IMR-90 (cell line): ENCODE measurements at regions not wholly inside any gene's neighbourhood (a gene's known extent, or its start where the extent isn't known, plus 50 kb on each side); places are given as distances from the start of the nearest gene placed in this dataset.

Source experiments
- ATAC-seq: fragments of 200-7000 bp; cut with Tn5 transposase; 2 replicates; pipeline ENCODE4 v1.9.1; 2020; ENCODE audit warnings: low read depth, mild to moderate bottlenecking, moderate library complexity
- BruUV-seq: library from RNA; stranded (reverse); fragments of 400-500 nt; replicated peaks from 2 replicates; lab custom pipeline; 2021; lab: Mats Ljungman, UMichigan
- CTCF ChIA-PET: fragments of 300-600 bp; formaldehyde crosslinking; extraction: SDS; loops from one replicate; lab custom pipeline; 2021; ENCODE audit warnings: antibody characterized with exemption; lab: Yijun Ruan, JAX
- POLR2A ChIA-PET: fragments of 300-600 bp; sonication (Branson Sonifier 250); formaldehyde crosslinking; loops from one replicate; lab custom pipeline; 2022; ENCODE audit warnings: antibody characterized with exemption; ENCODE audit not compliant: unreplicated experiment; lab: Charles Lee
- DNase-seq: peaks from one replicate; pipeline ENCODE4 v3.0.0; 2013
- H2AFZ ChIP-seq: replicated peaks from 2 replicates; pipeline ENCODE3; 2013; ENCODE audit warnings: low read length, mild to moderate bottlenecking; ENCODE audit not compliant: poor library complexity
- H2AK5ac ChIP-seq: 2 replicates; pipeline ENCODE4 v1.6.1; 2013; ENCODE audit warnings: low read depth, low read length, inconsistent platforms
- H2AK9ac ChIP-seq: replicated peaks from 2 replicates; pipeline ENCODE3; 2013; ENCODE audit warnings: mild to moderate bottlenecking, low read depth, low read length, moderate library complexity; ENCODE audit not compliant: poor library complexity
- H2BK120ac ChIP-seq: 2 replicates; pipeline ENCODE4 v1.6.1; 2013; ENCODE audit warnings: low read depth, low read length, inconsistent platforms
- H2BK15ac ChIP-seq: 3 replicates; pipeline ENCODE4 v1.6.1; 2013; ENCODE audit warnings: low read depth, low read length, inconsistent platforms
- H2BK20ac ChIP-seq: 2 replicates; pipeline ENCODE4 v1.6.1; 2013; ENCODE audit warnings: low read depth, mild to moderate bottlenecking, inconsistent platforms, low read length, moderate library complexity
- H2BK5ac ChIP-seq: 2 replicates; pipeline ENCODE4 v1.6.1; 2013; ENCODE audit warnings: mild to moderate bottlenecking, low read depth, low read length, inconsistent platforms; ENCODE audit not compliant: poor library complexity, severe bottlenecking
- H3K14ac ChIP-seq: replicated peaks from 2 replicates; pipeline ENCODE4 v1.6.1; 2013; ENCODE audit warnings: low read depth, low read length, inconsistent platforms
- H3K18ac ChIP-seq: 2 replicates; pipeline ENCODE4 v1.6.1; 2013; ENCODE audit warnings: low read depth, low read length, control low read depth
- H3K23ac ChIP-seq: 2 replicates; pipeline ENCODE4 v1.6.1; 2013; ENCODE audit warnings: low read depth, low read length, inconsistent platforms
- H3K27ac ChIP-seq: 2 replicates; pipeline ENCODE4 v1.5.1; 2013; ENCODE audit warnings: mild to moderate bottlenecking, control low read depth, low read length; ENCODE audit not compliant: insufficient read depth
- H3K27me3 ChIP-seq: 2 replicates; pipeline ENCODE4 v1.6.1; 2013; ENCODE audit warnings: low read length; ENCODE audit not compliant: control insufficient read depth, insufficient read depth
- H3K36me3 ChIP-seq: 2 replicates; pipeline ENCODE4 v1.6.1; 2013; ENCODE audit warnings: low read length, mixed read lengths; ENCODE audit not compliant: control insufficient read depth, insufficient read depth
- H3K4ac ChIP-seq: 2 replicates; pipeline ENCODE4 v1.6.1; 2013; ENCODE audit warnings: low read depth, low read length, inconsistent platforms
- H3K4me1 ChIP-seq: 2 replicates; pipeline ENCODE4 v1.6.1; 2013; ENCODE audit warnings: low read length, mixed read lengths; ENCODE audit not compliant: control insufficient read depth, insufficient read depth
- H3K4me2 ChIP-seq: 2 replicates; pipeline ENCODE4 v1.6.1; 2013; ENCODE audit warnings: low read depth, mild to moderate bottlenecking, control low read depth, low read length, moderate library complexity
- H3K4me3 ChIP-seq: 2 replicates; pipeline ENCODE4 v1.5.1; 2013; ENCODE audit warnings: low read depth, mild to moderate bottlenecking, control low read depth, low read length, moderate library complexity; ENCODE audit not compliant: insufficient read depth
- H3K56ac ChIP-seq: 2 replicates; pipeline ENCODE4 v1.6.1; 2013; ENCODE audit warnings: low read length, inconsistent platforms; ENCODE audit not compliant: insufficient read depth; ENCODE audit errors: extremely low read depth
- H3K79me1 ChIP-seq, 2 experiments: 2 replicates each; pipeline ENCODE4 v1.6.1; 2013; ENCODE audit warnings: low read length in 2 of 2, inconsistent platforms in 1 of 2, low read depth in 1 of 2
- H3K9ac ChIP-seq: 2 replicates; pipeline ENCODE4 v1.6.1; 2013; ENCODE audit warnings: low read depth, low read length, control low read depth
- H3K9me1 ChIP-seq: 2 replicates; pipeline ENCODE4 v1.6.1; 2013; ENCODE audit warnings: low read length, inconsistent platforms; ENCODE audit not compliant: insufficient read depth
- H3K9me3 ChIP-seq: 2 replicates; pipeline ENCODE4 v1.6.1; 2013; ENCODE audit warnings: low read length; ENCODE audit not compliant: control insufficient read depth, insufficient read depth
- H4K20me1 ChIP-seq: 2 replicates; pipeline ENCODE4 v1.6.1; 2013; ENCODE audit warnings: low read length, inconsistent platforms; ENCODE audit not compliant: insufficient read depth
- H4K5ac ChIP-seq: 2 replicates; pipeline ENCODE4 v1.6.1; 2013; ENCODE audit warnings: mild to moderate bottlenecking, low read depth, low read length, control low read depth
- H4K8ac ChIP-seq, 2 experiments: 2 replicates each; pipeline ENCODE4 v1.6.1; 2013; ENCODE audit warnings: low read depth in 2 of 2, low read length in 2 of 2, control low read depth in 1 of 2, inconsistent platforms in 1 of 2
- H4K91ac ChIP-seq: 2 replicates; pipeline ENCODE4 v1.6.1; 2013; ENCODE audit warnings: low read depth, low read length, inconsistent platforms; ENCODE audit not compliant: insufficient read depth
- BHLHE40 ChIP-seq: fragments of 150-350 bp; IDR thresholded peaks from 2 replicates; pipeline ENCODE4 v1.6.1; 2016; ENCODE audit warnings: mild to moderate bottlenecking, low read depth, low read length
- CEBPB ChIP-seq: IDR thresholded peaks from 2 replicates; pipeline ENCODE4 v1.6.1; 2012; ENCODE audit warnings: low read depth, low read length, improper control_type of control experiment
- RFX5 ChIP-seq: IDR thresholded peaks from 2 replicates; pipeline ENCODE4 v1.8.0; 2012; ENCODE audit warnings: low read depth, mild to moderate bottlenecking, low read length, moderate library complexity
- WGBS, 2 experiments: methylation state at CpG; one replicate each; pipeline versions ENCODE4 v1.1.5 to v1.1.7; 2013; ENCODE audit warnings: missing lambda C conversion rate in 2 of 2; ENCODE audit not compliant: insufficient read length in 1 of 2; ENCODE audit errors: extremely low coverage in 2 of 2; 5-methylcytosine and 5-hydroxymethylcytosine counted together
- dilution Hi-C: fragments of 300-500 bp; cut with HindIII; formaldehyde crosslinking; loops from one replicate; pipeline ENCODE4 v1.14.3; 2018; ENCODE audit warnings: low sequenced_read_pairs; ENCODE audit not compliant: unreplicated experiment
- in situ Hi-C: fragments of 300-500 bp; cut with MboI; formaldehyde crosslinking; loops from 3 replicates; pipeline ENCODE4 v1.14.3; 2019; ENCODE audit warnings: low sequenced_read_pairs, inconsistent platforms, mixed read lengths
- intact Hi-C: fragments of 100-400 bp; cut with micrococcal nuclease; formaldehyde crosslinking; loops from 2 replicates; pipeline ENCODE4 v1.10.0; 2022
- TF ChIP-seq, protein P1 (sequence below): fragments of 150-350 bp; IDR thresholded peaks from 2 replicates; pipeline ENCODE4 v1.6.1; 2017; ENCODE audit warnings: mild to moderate bottlenecking, antibody characterized with exemption, low read length, low read depth
- TF ChIP-seq, protein P2 (sequence below): fragments of 150-350 bp; IDR thresholded peaks from 2 replicates; pipeline ENCODE4 v1.6.1; 2016; ENCODE audit warnings: low read depth, mild to moderate bottlenecking, low read length, moderate library complexity, borderline replicate concordance
- TF ChIP-seq, protein P3 (sequence below): conservative IDR thresholded peaks from 2 replicates; pipeline ENCODE4 v1.5.1; 2012; ENCODE audit warnings: mild to moderate bottlenecking, low read depth, low read length, improper control_type of control experiment

DNA sequence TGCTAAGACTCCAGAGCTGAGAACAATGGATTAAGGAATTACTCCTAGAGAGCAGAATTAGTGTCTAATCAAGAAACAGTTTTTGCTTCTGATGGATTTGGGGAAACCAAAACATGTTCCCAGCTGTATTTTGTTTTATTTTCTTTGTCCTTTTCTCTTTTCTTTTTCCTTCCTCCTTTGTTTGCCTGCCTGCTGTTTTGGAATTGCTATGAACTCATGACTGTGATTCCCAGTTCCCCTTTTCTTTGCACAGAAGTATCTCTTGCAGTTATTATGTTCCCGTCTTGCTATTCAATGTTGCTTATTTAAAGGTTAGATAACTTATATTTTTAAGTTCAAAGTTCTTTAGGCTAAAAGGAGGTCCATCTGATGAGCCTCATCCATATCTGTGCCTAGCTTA lies 77.0 kb upstream of the GBE1 start:
- no peaks in the 10 kb centered on the region for H3K36me3 ChIP-seq
- no peak for ATAC-seq

More for the DNA sequence above, 77.0 kb upstream of the GBE1 start:
- H3K14ac ChIP-seq, result no peak overlapping the region
- H3K4me3 ChIP-seq, result no peak overlapping the region
- no peak overlapping the region for H3K56ac ChIP-seq
- no peak overlapping the region for H3K18ac ChIP-seq
- H3K4me2 ChIP-seq, result no peak overlapping the region
- no peak overlapping the region for H2BK120ac ChIP-seq
- dilution Hi-C loops (no loop called here), in situ Hi-C loops (no loop called here), intact Hi-C loops (no loop called here)
- no peaks in the 10 kb centered on the region for H4K20me1 ChIP-seq
- H3K4me1 ChIP-seq, result no peaks in the 10 kb centered on the region
- no peak overlapping the region for H2BK20ac ChIP-seq
- H3K23ac ChIP-seq, result no peak overlapping the region
- H4K91ac ChIP-seq, result no peak overlapping the region
- H3K9me3 ChIP-seq, result no peaks in the 10 kb centered on the region
- no peaks in the 10 kb centered on the region for H3K9me1 ChIP-seq
- ChIA-PET POLR2A (no interaction called here), CTCF (no interaction called here)
- H4K8ac ChIP-seq, result no peak overlapping the region
- no peak overlapping the region for H3K27ac ChIP-seq
- DNase-seq, result no peak
- no CpG with 5 or more reads among the region's 1 CpG for WGBS, 2 experiments
- no peak overlapping the region for H4K5ac ChIP-seq
- no peak overlapping the region for H3K4ac ChIP-seq
- TF ChIP-seq RFX5, result no peak
- TF ChIP-seq, protein P1, sequence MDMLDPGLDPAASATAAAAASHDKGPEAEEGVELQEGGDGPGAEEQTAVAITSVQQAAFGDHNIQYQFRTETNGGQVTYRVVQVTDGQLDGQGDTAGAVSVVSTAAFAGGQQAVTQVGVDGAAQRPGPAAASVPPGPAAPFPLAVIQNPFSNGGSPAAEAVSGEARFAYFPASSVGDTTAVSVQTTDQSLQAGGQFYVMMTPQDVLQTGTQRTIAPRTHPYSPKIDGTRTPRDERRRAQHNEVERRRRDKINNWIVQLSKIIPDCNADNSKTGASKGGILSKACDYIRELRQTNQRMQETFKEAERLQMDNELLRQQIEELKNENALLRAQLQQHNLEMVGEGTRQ, result no peak
- TF ChIP-seq, protein P2, sequence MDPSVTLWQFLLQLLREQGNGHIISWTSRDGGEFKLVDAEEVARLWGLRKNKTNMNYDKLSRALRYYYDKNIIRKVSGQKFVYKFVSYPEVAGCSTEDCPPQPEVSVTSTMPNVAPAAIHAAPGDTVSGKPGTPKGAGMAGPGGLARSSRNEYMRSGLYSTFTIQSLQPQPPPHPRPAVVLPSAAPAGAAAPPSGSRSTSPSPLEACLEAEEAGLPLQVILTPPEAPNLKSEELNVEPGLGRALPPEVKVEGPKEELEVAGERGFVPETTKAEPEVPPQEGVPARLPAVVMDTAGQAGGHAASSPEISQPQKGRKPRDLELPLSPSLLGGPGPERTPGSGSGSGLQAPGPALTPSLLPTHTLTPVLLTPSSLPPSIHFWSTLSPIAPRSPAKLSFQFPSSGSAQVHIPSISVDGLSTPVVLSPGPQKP, result no peak
- TF ChIP-seq BHLHE40, result no peak
- TF ChIP-seq, protein P3, sequence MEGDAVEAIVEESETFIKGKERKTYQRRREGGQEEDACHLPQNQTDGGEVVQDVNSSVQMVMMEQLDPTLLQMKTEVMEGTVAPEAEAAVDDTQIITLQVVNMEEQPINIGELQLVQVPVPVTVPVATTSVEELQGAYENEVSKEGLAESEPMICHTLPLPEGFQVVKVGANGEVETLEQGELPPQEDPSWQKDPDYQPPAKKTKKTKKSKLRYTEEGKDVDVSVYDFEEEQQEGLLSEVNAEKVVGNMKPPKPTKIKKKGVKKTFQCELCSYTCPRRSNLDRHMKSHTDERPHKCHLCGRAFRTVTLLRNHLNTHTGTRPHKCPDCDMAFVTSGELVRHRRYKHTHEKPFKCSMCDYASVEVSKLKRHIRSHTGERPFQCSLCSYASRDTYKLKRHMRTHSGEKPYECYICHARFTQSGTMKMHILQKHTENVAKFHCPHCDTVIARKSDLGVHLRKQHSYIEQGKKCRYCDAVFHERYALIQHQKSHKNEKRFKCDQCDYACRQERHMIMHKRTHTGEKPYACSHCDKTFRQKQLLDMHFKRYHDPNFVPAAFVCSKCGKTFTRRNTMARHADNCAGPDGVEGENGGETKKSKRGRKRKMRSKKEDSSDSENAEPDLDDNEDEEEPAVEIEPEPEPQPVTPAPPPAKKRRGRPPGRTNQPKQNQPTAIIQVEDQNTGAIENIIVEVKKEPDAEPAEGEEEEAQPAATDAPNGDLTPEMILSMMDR, result no peak
- TF ChIP-seq CEBPB, result no peak
- no peak overlapping the region for H2AFZ ChIP-seq
- H2BK15ac ChIP-seq, result no peak overlapping the region
- H2AK5ac ChIP-seq, result no peak overlapping the region
- no peak overlapping the region for H3K9ac ChIP-seq
- no peaks in the 10 kb centered on the region for H3K79me1 ChIP-seq
- no TSS peak for BruUV-seq
- H2AK9ac ChIP-seq, result no peak overlapping the region
- no peak overlapping the region for H2BK5ac ChIP-seq
- H3K27me3 ChIP-seq, result no peaks in the 10 kb centered on the region
